ENCODE measurements at regions not wholly inside any gene's neighbourhood (a gene's known extent, or its start where the extent isn't known, plus 50 kb on each side); places are given as distances from the start of the nearest gene placed in this dataset.

DNA sequence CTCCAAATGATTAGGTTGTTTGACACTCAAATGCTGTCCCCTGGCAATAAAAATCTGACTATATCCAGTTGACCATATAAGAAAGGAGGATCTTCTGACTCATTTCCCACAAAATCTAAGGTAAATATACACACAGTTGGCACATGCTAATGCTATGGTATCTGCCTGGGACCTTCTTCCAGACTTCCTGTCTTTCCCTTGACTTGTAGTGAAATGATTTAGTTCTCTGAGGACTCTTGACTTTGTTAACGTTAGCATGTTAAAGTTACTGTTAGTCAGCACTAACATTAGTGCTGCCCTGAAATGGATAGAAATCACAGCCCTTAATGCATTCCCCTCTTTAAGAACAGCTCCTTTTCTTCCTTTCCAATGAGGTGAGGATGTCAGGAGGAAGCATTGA is 124.3 kb upstream of the LSAMP start:
- Histone ChIP-seq H3K27ac (ENCODE audit: low read depth in 1 of 2, low read length in 2 of 2) (no peak overlapping the region), H3K4me3 (ENCODE audit: low read depth in 1 of 3, low read length in 3 of 3) (no peak overlapping the region), H3K36me3 (ENCODE audit: control insufficient read depth in 4 of 4, insufficient read depth in 3 of 4, low read depth in 1 of 4, low read length in 3 of 4) (no peaks in the 10 kb centered on the region), H3K27me3 (ENCODE audit: control insufficient read depth in 4 of 4, insufficient read depth in 4 of 4, low read length in 3 of 4) (no peaks in the 10 kb centered on the region), H3K9ac (ENCODE audit: low read depth in 1 of 2, low read length in 2 of 2) (no peak overlapping the region), H3K9me3 (ENCODE audit: control insufficient read depth in 4 of 4, low read length in 3 of 4) (no peaks in the 10 kb centered on the region), H3K4me1 (ENCODE audit: control insufficient read depth in 4 of 4, insufficient read depth in 4 of 4, low read length in 3 of 4) (no peaks in the 10 kb centered on the region)
- 37% methylated on average over 1 of the region's 1 CpG for WGBS
- TF ChIP-seq, protein P1, sequence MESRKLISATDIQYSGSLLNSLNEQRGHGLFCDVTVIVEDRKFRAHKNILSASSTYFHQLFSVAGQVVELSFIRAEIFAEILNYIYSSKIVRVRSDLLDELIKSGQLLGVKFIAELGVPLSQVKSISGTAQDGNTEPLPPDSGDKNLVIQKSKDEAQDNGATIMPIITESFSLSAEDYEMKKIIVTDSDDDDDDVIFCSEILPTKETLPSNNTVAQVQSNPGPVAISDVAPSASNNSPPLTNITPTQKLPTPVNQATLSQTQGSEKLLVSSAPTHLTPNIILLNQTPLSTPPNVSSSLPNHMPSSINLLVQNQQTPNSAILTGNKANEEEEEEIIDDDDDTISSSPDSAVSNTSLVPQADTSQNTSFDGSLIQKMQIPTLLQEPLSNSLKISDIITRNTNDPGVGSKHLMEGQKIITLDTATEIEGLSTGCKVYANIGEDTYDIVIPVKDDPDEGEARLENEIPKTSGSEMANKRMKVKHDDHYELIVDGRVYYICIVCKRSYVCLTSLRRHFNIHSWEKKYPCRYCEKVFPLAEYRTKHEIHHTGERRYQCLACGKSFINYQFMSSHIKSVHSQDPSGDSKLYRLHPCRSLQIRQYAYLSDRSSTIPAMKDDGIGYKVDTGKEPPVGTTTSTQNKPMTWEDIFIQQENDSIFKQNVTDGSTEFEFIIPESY (IDR thresholded peaks at IDR 0.05), result no peak
- TF ChIP-seq, protein P2, sequence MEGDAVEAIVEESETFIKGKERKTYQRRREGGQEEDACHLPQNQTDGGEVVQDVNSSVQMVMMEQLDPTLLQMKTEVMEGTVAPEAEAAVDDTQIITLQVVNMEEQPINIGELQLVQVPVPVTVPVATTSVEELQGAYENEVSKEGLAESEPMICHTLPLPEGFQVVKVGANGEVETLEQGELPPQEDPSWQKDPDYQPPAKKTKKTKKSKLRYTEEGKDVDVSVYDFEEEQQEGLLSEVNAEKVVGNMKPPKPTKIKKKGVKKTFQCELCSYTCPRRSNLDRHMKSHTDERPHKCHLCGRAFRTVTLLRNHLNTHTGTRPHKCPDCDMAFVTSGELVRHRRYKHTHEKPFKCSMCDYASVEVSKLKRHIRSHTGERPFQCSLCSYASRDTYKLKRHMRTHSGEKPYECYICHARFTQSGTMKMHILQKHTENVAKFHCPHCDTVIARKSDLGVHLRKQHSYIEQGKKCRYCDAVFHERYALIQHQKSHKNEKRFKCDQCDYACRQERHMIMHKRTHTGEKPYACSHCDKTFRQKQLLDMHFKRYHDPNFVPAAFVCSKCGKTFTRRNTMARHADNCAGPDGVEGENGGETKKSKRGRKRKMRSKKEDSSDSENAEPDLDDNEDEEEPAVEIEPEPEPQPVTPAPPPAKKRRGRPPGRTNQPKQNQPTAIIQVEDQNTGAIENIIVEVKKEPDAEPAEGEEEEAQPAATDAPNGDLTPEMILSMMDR (IDR thresholded peaks at IDR 0.05; ENCODE audit: low read depth, low read length, missing input control), result no peak
- TF ChIP-seq, protein P3, sequence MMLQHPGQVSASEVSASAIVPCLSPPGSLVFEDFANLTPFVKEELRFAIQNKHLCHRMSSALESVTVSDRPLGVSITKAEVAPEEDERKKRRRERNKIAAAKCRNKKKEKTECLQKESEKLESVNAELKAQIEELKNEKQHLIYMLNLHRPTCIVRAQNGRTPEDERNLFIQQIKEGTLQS (IDR thresholded peaks at IDR 0.05), result no peak
- TF ChIP-seq NR2F2 (IDR thresholded peaks at IDR 0.05) (no peak), RXRA (IDR thresholded peaks at IDR 0.05) (no peak), RAD21 (IDR thresholded peaks at IDR 0.05) (no peak), TAF1 (conservative IDR thresholded peaks at IDR 0.05) (no peak), JUND (IDR thresholded peaks at IDR 0.05) (no peak), YY1 (IDR thresholded peaks at IDR 0.05) (no peak), FOXA2 (IDR thresholded peaks at IDR 0.05) (no peak), HNF4G (IDR thresholded peaks at IDR 0.05) (no peak), GABPA (IDR thresholded peaks at IDR 0.05 in 1 of 2, conservative IDR thresholded peaks at IDR 0.05 in 1 of 2) (no peak), EGR1 (IDR thresholded peaks at IDR 0.05; ENCODE audit: low read depth in 2 of 2) (no peak), FOXA1 (IDR thresholded peaks at IDR 0.05) (no peak)
- TF ChIP-seq, protein P4, sequence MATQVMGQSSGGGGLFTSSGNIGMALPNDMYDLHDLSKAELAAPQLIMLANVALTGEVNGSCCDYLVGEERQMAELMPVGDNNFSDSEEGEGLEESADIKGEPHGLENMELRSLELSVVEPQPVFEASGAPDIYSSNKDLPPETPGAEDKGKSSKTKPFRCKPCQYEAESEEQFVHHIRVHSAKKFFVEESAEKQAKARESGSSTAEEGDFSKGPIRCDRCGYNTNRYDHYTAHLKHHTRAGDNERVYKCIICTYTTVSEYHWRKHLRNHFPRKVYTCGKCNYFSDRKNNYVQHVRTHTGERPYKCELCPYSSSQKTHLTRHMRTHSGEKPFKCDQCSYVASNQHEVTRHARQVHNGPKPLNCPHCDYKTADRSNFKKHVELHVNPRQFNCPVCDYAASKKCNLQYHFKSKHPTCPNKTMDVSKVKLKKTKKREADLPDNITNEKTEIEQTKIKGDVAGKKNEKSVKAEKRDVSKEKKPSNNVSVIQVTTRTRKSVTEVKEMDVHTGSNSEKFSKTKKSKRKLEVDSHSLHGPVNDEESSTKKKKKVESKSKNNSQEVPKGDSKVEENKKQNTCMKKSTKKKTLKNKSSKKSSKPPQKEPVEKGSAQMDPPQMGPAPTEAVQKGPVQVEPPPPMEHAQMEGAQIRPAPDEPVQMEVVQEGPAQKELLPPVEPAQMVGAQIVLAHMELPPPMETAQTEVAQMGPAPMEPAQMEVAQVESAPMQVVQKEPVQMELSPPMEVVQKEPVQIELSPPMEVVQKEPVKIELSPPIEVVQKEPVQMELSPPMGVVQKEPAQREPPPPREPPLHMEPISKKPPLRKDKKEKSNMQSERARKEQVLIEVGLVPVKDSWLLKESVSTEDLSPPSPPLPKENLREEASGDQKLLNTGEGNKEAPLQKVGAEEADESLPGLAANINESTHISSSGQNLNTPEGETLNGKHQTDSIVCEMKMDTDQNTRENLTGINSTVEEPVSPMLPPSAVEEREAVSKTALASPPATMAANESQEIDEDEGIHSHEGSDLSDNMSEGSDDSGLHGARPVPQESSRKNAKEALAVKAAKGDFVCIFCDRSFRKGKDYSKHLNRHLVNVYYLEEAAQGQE (IDR thresholded peaks at IDR 0.05), result no peak
- no peak for DNase-seq (ENCODE audit: low spot score)

DNA sequence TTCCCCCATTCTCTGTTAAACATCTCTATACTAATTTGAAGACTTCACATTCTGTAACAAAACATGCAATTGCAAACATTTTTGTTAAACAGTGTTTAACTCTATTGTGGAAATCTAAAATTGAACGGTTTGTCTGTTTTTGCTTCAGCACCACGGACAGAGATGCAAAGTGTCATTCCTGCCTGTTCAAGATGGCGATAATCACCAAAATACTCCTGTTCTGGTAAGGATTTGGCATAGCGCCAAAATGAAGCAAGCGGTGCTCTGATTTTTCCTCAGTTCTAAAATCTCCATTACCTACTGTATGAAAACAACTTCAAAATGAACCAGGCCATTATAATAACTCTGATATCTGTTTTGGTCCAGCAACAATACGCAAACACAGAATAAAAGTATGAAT is 129.7 kb upstream of the TUSC7 start:
- TF ChIP-seq NR2F2 (IDR thresholded peaks at IDR 0.05), result no peak
- TF ChIP-seq, protein P4 (IDR thresholded peaks at IDR 0.05), result peak; percentile 95
- WGBS, result 23% methylated on average over 6 of the region's 6 CpGs
- no peak for DNase-seq (ENCODE audit: low spot score)

More for the DNA sequence above, 129.7 kb upstream of the TUSC7 start:
- H3K4me1 ChIP-seq (ENCODE audit: control insufficient read depth in 4 of 4, insufficient read depth in 4 of 4, low read length in 3 of 4), result no peaks in the 10 kb centered on the region
- no peaks in the 10 kb centered on the region for H3K36me3 ChIP-seq (ENCODE audit: control insufficient read depth in 4 of 4, insufficient read depth in 3 of 4, low read depth in 1 of 4, low read length in 3 of 4)
- H3K27ac ChIP-seq (ENCODE audit: low read depth in 1 of 2, low read length in 2 of 2), result no peak overlapping the region
- no peaks in the 10 kb centered on the region for H3K27me3 ChIP-seq (ENCODE audit: control insufficient read depth in 4 of 4, insufficient read depth in 4 of 4, low read length in 3 of 4)
- no peak overlapping the region for H3K4me3 ChIP-seq (ENCODE audit: low read depth in 1 of 3, low read length in 3 of 3)
- no peaks in the 10 kb centered on the region for H3K9me3 ChIP-seq (ENCODE audit: control insufficient read depth in 4 of 4, low read length in 3 of 4)
- H3K9ac ChIP-seq (ENCODE audit: low read depth in 1 of 2, low read length in 2 of 2), result no peak overlapping the region

Data from liver (tissue), 8 donors.